Right atrium auricular region (tissue), 2 donors: ENCODE measurements at regions not wholly inside any gene's neighbourhood (a gene's known extent, or its start where the extent isn't known, plus 50 kb on each side); places are given as distances from the start of the nearest gene placed in this dataset.

Experiments used
- DNase-seq: peaks from one replicate; pipeline ENCODE4 v3.0.0-alpha.2; 2019; ENCODE audit warnings: low spot score
- H3K27ac ChIP-seq, 2 donors: fragments of 200-600 bp; sonication (generic); 1 replicate in 1 of 2; 2 replicates in 1 of 2; pipeline ENCODE4 v1.5.1; 2016 to 2019
- H3K27me3 ChIP-seq, 2 donors: fragments of 200-600 bp; sonication (generic); one replicate each; pipeline versions ENCODE4 v1.5.1 to v1.6.0; 2017 to 2019
- H3K36me3 ChIP-seq: fragments of 200-600 bp; sonication (generic); one replicate; pipeline ENCODE4 v1.5.1; 2016
- H3K4me1 ChIP-seq, 2 donors: fragments of 200-600 bp; sonication (generic); one replicate each; pipeline versions ENCODE4 v1.5.1 to v1.6.0; 2017 to 2019
- H3K4me3 ChIP-seq, 2 donors: fragments of 200-600 bp; sonication (generic); 1 replicate in 1 of 2; 2 replicates in 1 of 2; pipeline ENCODE4 v1.5.1; 2017 to 2019; ENCODE audit warnings: mild to moderate bottlenecking in 1 of 2, moderate library complexity in 1 of 2
- H3K9me3 ChIP-seq, 2 donors: fragments of 200-600 bp; sonication (generic); one replicate each; pipeline ENCODE4 v1.5.1; 2019
- CTCF ChIP-seq, 2 donors: fragments of 200-600 bp; sonication (generic); IDR thresholded peaks; one replicate each; pipeline ENCODE4 v1.5.1; 2019; ENCODE audit warnings: antibody characterized with exemption in 2 of 2

- TF ChIP-seq CTCF (IDR thresholded peaks at IDR 0.05): no peak
- Histone ChIP-seq H3K27me3 (no peaks in the 10 kb centered on the region), H3K9me3 (no peaks in the 10 kb centered on the region), H3K4me3 (no peak overlapping the region), H3K4me1 (peaks cover 0 to 17% of the 10 kb centered on the region in 2 donors), H3K36me3 (no peaks in the 10 kb centered on the region), H3K27ac (no peak overlapping the region)
- no peak for DNase-seq
Measured at GRCh38 chr7:25716421-25716820, 435.6 kb upstream of the NFE2L3 start.

GRCh38 chr7:25718596-25718995 lies 433.4 kb upstream of the NFE2L3 start:
- Histone ChIP-seq H3K4me1 (peaks cover 0 to 4% of the 10 kb centered on the region in 2 donors), H3K27ac (no peak overlapping the region), H3K27me3 (no peaks in the 10 kb centered on the region), H3K4me3 (no peak overlapping the region), H3K9me3 (no peaks in the 10 kb centered on the region), H3K36me3 (no peaks in the 10 kb centered on the region)
- no peak for DNase-seq
- no peak for TF ChIP-seq CTCF (IDR thresholded peaks at IDR 0.05)

- no peak for DNase-seq
- Histone ChIP-seq H3K27me3 (no peaks in the 10 kb centered on the region), H3K9me3 (no peaks in the 10 kb centered on the region), H3K36me3 (no peaks in the 10 kb centered on the region), H3K4me3 (no peak overlapping the region), H3K4me1 (peaks cover 0 to under 1% of the 10 kb centered on the region in 2 donors), H3K27ac (no peak overlapping the region)
- no peak for TF ChIP-seq CTCF (IDR thresholded peaks at IDR 0.05)
Measured at GRCh38 chr7:25719190-25719896, 432.7 kb upstream of the NFE2L3 start.

GRCh38 chr7:25720427-25720826 lies 431.6 kb upstream of the NFE2L3 start:
- no peak overlapping the region for H3K27ac ChIP-seq
- TF ChIP-seq CTCF (IDR thresholded peaks at IDR 0.05): peak; percentile 20 to 50
- DNase-seq: no peak
- H3K4me1 ChIP-seq: peaks cover 0 to 3% of the 10 kb centered on the region in 2 donors
- H3K9me3 ChIP-seq: no peaks in the 10 kb centered on the region
- no peaks in the 10 kb centered on the region for H3K36me3 ChIP-seq
- no peaks in the 10 kb centered on the region for H3K27me3 ChIP-seq
- H3K4me3 ChIP-seq: no peak overlapping the region

GRCh38 chr7:25722856-25723255 lies 429.1 kb upstream of the NFE2L3 start:
- no peak for TF ChIP-seq CTCF (IDR thresholded peaks at IDR 0.05)
- DNase-seq: no peak

GRCh38 chr7:25725451-25725850 lies 426.5 kb upstream of the NFE2L3 start:
- H3K27me3 ChIP-seq: no peaks in the 10 kb centered on the region
- no peak for DNase-seq
- H3K36me3 ChIP-seq: no peaks in the 10 kb centered on the region
- no peak for TF ChIP-seq CTCF (IDR thresholded peaks at IDR 0.05)
- no peaks in the 10 kb centered on the region for H3K9me3 ChIP-seq
- H3K4me1 ChIP-seq: peaks cover 0 to 18% of the 10 kb centered on the region in 2 donors
- H3K27ac ChIP-seq: peak overlapping the region; percentile 41 to 46
- H3K4me3 ChIP-seq: no peak overlapping the region

More at GRCh38 chr7:25722856-25723255, 429.1 kb upstream of the NFE2L3 start:
- Histone ChIP-seq H3K4me1 (peaks cover 0 to 18% of the 10 kb centered on the region in 2 donors), H3K36me3 (no peaks in the 10 kb centered on the region), H3K27ac (no peak overlapping the region), H3K9me3 (no peaks in the 10 kb centered on the region), H3K4me3 (no peak overlapping the region), H3K27me3 (no peaks in the 10 kb centered on the region)
